B cell (primary cell): ENCODE measurements at regions not wholly inside any gene's neighbourhood (a gene's known extent, or its start where the extent isn't known, plus 50 kb on each side); places are given as distances from the start of the nearest gene placed in this dataset.

ENCODE experiments used
- ATAC-seq: fragments of 200-7000 bp; cut with Tn5 transposase; one replicate; pipeline ENCODE4 v1.10.0; 2021; ENCODE audit warnings: low read depth, mild to moderate bottlenecking, moderate number of reproducible peaks, moderate library complexity
- CTCF ChIA-PET: fragments of 350-600 bp; sonication (Branson Sonifier 250); formaldehyde crosslinking; loops from one replicate; lab custom pipeline; 2021; ENCODE audit warnings: antibody characterized with exemption, inconsistent platforms; lab: Charles Lee
- POLR2A ChIA-PET: fragments of 350-600 bp; sonication (Branson Sonifier 250); formaldehyde crosslinking; loops from one replicate; lab custom pipeline; 2021; ENCODE audit warnings: antibody characterized with exemption; lab: Charles Lee
- DNase-seq: peaks from one replicate; pipeline ENCODE4 v3.0.0; 2013
- H2AFZ ChIP-seq: 2 replicates; pipeline ENCODE4 v1.6.1; 2012; ENCODE audit warnings: mild to moderate bottlenecking, low read depth, low read length; ENCODE audit not compliant: insufficient read depth, poor library complexity, severe bottlenecking
- H3K27ac ChIP-seq, 2 donors: 1 replicate in 1 of 2; 2 replicates in 1 of 2; pipeline ENCODE4 v1.5.1; 2012 to 2013; ENCODE audit warnings: low read length in 2 of 2, mild to moderate bottlenecking in 2 of 2, moderate library complexity in 1 of 2
- H3K27me3 ChIP-seq, 4 experiments: fragments of 200-600 bp in 1 of 4; sonication (generic) in 1 of 4; replicated peaks in 1 of 4; 1 replicate in 2 of 4; 2 replicates in 2 of 4; pipeline versions ENCODE4 v1.6.1 to v1.7.0; 2013 to 2016; ENCODE audit warnings: low read length in 3 of 4, mild to moderate bottlenecking in 2 of 4, mixed read lengths in 1 of 4, moderate library complexity in 1 of 4; ENCODE audit not compliant: insufficient read depth in 4 of 4, control insufficient read depth in 3 of 4; ENCODE audit errors: control extremely low read depth in 1 of 4
- H3K36me3 ChIP-seq, 2 experiments: replicated peaks in 1 of 2; 1 replicate in 1 of 2; 2 replicates in 1 of 2; pipeline versions ENCODE4 v1.6.1 to v1.7.1; 2013; ENCODE audit warnings: low read length in 1 of 2; ENCODE audit not compliant: insufficient read depth in 2 of 2, control insufficient read depth in 1 of 2; ENCODE audit errors: control extremely low read depth in 1 of 2, extremely low read depth in 1 of 2
- H3K4me1 ChIP-seq, 2 donors: fragments of 200-600 bp in 1 of 2; sonication (generic) in 1 of 2; 1 replicate in 1 of 2; 2 replicates in 1 of 2; pipeline versions ENCODE4 v1.5.1 to v1.6.1; 2013 to 2017; ENCODE audit warnings: low read length in 2 of 2; ENCODE audit not compliant: control insufficient read depth in 2 of 2, insufficient read depth in 2 of 2
- H3K4me2 ChIP-seq: replicated peaks from 2 replicates; pipeline ENCODE3; 2012; ENCODE audit warnings: mild to moderate bottlenecking, low read depth, low read length; ENCODE audit not compliant: poor library complexity, severe bottlenecking
- H3K4me3 ChIP-seq, 5 experiments: fragments of 200-600 bp in 1 of 5; sonication (generic) in 1 of 5; 1 replicate in 3 of 5; 2 replicates in 2 of 5; pipeline versions ENCODE4 v1.5.1 to v1.7.0; 2011 to 2016; ENCODE audit warnings: low read length in 4 of 5, mild to moderate bottlenecking in 4 of 5, low read depth in 2 of 5, control low read depth in 1 of 5, moderate library complexity in 1 of 5; ENCODE audit not compliant: insufficient read depth in 1 of 5; ENCODE audit errors: control extremely low read depth in 1 of 5, extremely low read depth in 1 of 5
- H3K79me2 ChIP-seq: fragments of 200-600 bp; sonication (generic); one replicate; pipeline ENCODE4 v1.6.0; 2016; ENCODE audit warnings: low read length; ENCODE audit not compliant: control insufficient read depth, insufficient read depth
- H3K9ac ChIP-seq: fragments of 200-600 bp; sonication (generic); 2 replicates; pipeline ENCODE4 v1.6.1; 2017; ENCODE audit warnings: mild to moderate bottlenecking, low read length, moderate library complexity
- H3K9me3 ChIP-seq, 3 donors: one replicate each; pipeline versions ENCODE4 v1.6.1 to v1.7.1; 2013; ENCODE audit warnings: low read length in 2 of 3; ENCODE audit not compliant: control insufficient read depth in 2 of 3, insufficient read depth in 1 of 3; ENCODE audit errors: control extremely low read depth in 1 of 3
- H4K20me1 ChIP-seq: 2 replicates; pipeline ENCODE4 v1.6.0; 2012; ENCODE audit warnings: mild to moderate bottlenecking, low read length; ENCODE audit not compliant: insufficient read depth, control insufficient read depth, poor library complexity, severe bottlenecking
- H3K27ac Mint-ChIP-seq: one replicate; pipeline ENCODE4 v1.8.0; 2021; ENCODE audit warnings: mixed read lengths
- H3K27me3 Mint-ChIP-seq: one replicate; pipeline ENCODE4 v1.8.0; 2021; ENCODE audit warnings: mixed read lengths
- H3K4me1 Mint-ChIP-seq: one replicate; pipeline ENCODE4 v1.8.0; 2021; ENCODE audit warnings: mixed read lengths
- H3K4me3 Mint-ChIP-seq: one replicate; pipeline ENCODE4 v1.8.0; 2021; ENCODE audit warnings: mixed read lengths
- H3K9me3 Mint-ChIP-seq: one replicate; pipeline ENCODE4 v1.8.0; 2022; ENCODE audit warnings: mixed read lengths; ENCODE audit not compliant: insufficient read depth
- CTCF ChIP-seq: fragments of 200-600 bp; IDR thresholded peaks from one replicate; pipeline ENCODE4 v1.8.0; 2022; ENCODE audit warnings: antibody characterized with exemption, mild to moderate bottlenecking
- EZH2 ChIP-seq: IDR thresholded peaks from 2 replicates; pipeline ENCODE4 v1.6.1; 2012; ENCODE audit warnings: borderline replicate concordance, low read depth, mild to moderate bottlenecking, moderate library complexity, low read length; ENCODE audit not compliant: insufficient read depth, poor library complexity, severe bottlenecking
- whole genome bisulfite sequencing: methylation state at CpG from one replicate; pipeline ENCODE4 v1.1.5; 2013; ENCODE audit warnings: missing lambda C conversion rate; ENCODE audit not compliant: insufficient coverage; 5-methylcytosine and 5-hydroxymethylcytosine counted together
- intact Hi-C: fragments of 100-400 bp; cut with micrococcal nuclease; formaldehyde crosslinking; loops from one replicate; pipeline ENCODE4 v1.10.0; 2022

GRCh38 chr7:9876053-9876452 is 1097.6 kb upstream of the PHF14 start:
- intact Hi-C loops, result no loop called here
- H3K36me3 ChIP-seq, result no peaks in the 10 kb centered on the region
- no peak overlapping the region for H2AFZ ChIP-seq
- H3K4me2 ChIP-seq, result no peak overlapping the region
- H3K4me3 Mint-ChIP-seq, result no peak overlapping the region
- peaks cover 2% of the 10 kb centered on the region for H3K9me3 Mint-ChIP-seq
- no peaks in the 10 kb centered on the region for H3K4me1 Mint-ChIP-seq
- DNase-seq, result no peak
- H3K27me3 ChIP-seq, result no peaks in the 10 kb centered on the region
- TF ChIP-seq EZH2 (no peak), CTCF (no peak)
- no peak overlapping the region for H3K9ac ChIP-seq
- H3K79me2 ChIP-seq, result no peaks in the 10 kb centered on the region
- H3K27me3 Mint-ChIP-seq, result no peaks in the 10 kb centered on the region
- no peak overlapping the region for H3K4me3 ChIP-seq
- no peak for ATAC-seq
- peaks cover 0 to 5% (median 0%) of the 10 kb centered on the region in 3 donors for H3K9me3 ChIP-seq
- ChIA-PET POLR2A (no interaction called here), CTCF (no interaction called here)
- H4K20me1 ChIP-seq, result no peaks in the 10 kb centered on the region
- H3K4me1 ChIP-seq, result no peaks in the 10 kb centered on the region
- no peak overlapping the region for H3K27ac ChIP-seq
- no peak overlapping the region for H3K27ac Mint-ChIP-seq

- DNase-seq (no peak), ATAC-seq (no peak)
- H3K4me3 ChIP-seq, result no peak overlapping the region
- Mint-ChIP-seq H3K4me3 (no peak overlapping the region), H3K27ac (no peak overlapping the region), H3K27me3 (no peaks in the 10 kb centered on the region), H3K4me1 (no peaks in the 10 kb centered on the region), H3K9me3 (peaks cover 2% of the 10 kb centered on the region)
- no peaks in the 10 kb centered on the region for H3K36me3 ChIP-seq
- TF ChIP-seq CTCF (no peak), EZH2 (no peak)
- no peaks in the 10 kb centered on the region for H3K4me1 ChIP-seq
- ChIA-PET POLR2A (no interaction called here), CTCF (no interaction called here)
- no peaks in the 10 kb centered on the region for H3K27me3 ChIP-seq
- no peak overlapping the region for H3K27ac ChIP-seq
- H4K20me1 ChIP-seq, result no peaks in the 10 kb centered on the region
- no peaks in the 10 kb centered on the region for H3K9me3 ChIP-seq
- no peak overlapping the region for H3K9ac ChIP-seq
- H2AFZ ChIP-seq, result no peak overlapping the region
- H3K79me2 ChIP-seq, result no peaks in the 10 kb centered on the region
- intact Hi-C loops, result no loop called here
- no peak overlapping the region for H3K4me2 ChIP-seq
- WGBS, result 66% methylated on average over 2 of the region's 2 CpGs
These were observed 1084.1 kb upstream of the PHF14 start for GRCh38 chr7:9889554-9889953.
